Epithelial cell of esophagus (primary cell): ENCODE measurements at regions not wholly inside any gene's neighbourhood (a gene's known extent, or its start where the extent isn't known, plus 50 kb on each side); places are given as distances from the start of the nearest gene placed in this dataset.
"Not testable (repeated sequence)": the region's sequence is repeated elsewhere in the genome, so short reads cannot be mapped to it uniquely, and the experiment has no call there.

ENCODE experiments used
- DNase-seq: peaks from one replicate; pipeline ENCODE4 v3.0.0; 2010; ENCODE audit warnings: low read depth
- H3K4me3 ChIP-seq: 2 replicates; pipeline ENCODE4 v1.5.1; 2011; ENCODE audit warnings: mild to moderate bottlenecking, low read length, control low read depth
- TF ChIP-seq, protein P1 (sequence below): IDR thresholded peaks from 2 replicates; pipeline ENCODE4 v1.5.1; 2011; ENCODE audit warnings: low read depth, mild to moderate bottlenecking, low read length, control low read depth, inconsistent platforms; ENCODE audit not compliant: insufficient read depth; ENCODE audit errors: missing control alignments

DNA sequence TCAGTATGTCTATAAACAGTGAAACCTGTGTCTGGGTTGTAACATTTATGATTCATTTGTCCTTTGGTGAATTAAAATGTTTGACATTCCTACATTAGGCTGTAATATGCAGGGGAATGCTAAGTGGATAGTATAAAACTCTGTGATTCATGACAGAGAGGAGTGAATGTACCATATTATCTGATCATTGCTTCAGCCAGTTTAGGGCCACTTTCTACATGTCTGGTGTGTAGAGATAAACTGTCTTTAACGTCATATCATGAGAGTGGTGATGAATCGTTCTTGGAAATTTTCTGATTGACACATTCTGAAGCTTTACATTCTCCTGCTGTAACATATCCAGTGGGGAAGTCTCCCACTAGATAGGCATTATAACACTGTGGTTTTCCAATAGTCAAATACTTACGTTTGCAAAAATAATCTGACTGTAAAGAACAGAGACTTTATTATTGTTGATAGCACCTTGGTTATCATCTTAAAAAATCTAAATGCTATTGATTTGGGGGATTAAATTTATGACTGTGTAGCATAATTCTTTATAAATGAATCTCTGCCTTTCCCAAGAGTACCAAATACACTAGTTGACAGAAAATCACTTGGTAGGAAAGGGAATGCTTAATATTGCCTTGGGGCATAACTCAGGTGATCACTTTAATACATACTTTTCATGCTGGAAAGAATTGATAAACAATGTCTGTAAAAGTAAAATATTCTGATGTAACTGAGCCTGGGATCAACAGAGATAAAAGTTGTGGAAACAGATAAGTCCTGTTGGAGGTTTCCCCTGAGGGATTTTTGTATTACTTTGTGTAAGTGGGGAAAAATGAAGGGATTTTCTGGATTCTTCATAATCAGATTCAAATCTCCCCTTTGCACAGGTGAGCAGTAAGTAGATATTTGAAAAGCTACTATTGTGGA is 427.9 kb downstream of the JRKL start:
- TF ChIP-seq, protein P1, sequence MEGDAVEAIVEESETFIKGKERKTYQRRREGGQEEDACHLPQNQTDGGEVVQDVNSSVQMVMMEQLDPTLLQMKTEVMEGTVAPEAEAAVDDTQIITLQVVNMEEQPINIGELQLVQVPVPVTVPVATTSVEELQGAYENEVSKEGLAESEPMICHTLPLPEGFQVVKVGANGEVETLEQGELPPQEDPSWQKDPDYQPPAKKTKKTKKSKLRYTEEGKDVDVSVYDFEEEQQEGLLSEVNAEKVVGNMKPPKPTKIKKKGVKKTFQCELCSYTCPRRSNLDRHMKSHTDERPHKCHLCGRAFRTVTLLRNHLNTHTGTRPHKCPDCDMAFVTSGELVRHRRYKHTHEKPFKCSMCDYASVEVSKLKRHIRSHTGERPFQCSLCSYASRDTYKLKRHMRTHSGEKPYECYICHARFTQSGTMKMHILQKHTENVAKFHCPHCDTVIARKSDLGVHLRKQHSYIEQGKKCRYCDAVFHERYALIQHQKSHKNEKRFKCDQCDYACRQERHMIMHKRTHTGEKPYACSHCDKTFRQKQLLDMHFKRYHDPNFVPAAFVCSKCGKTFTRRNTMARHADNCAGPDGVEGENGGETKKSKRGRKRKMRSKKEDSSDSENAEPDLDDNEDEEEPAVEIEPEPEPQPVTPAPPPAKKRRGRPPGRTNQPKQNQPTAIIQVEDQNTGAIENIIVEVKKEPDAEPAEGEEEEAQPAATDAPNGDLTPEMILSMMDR = no peak
- no peak overlapping the region for H3K4me3 ChIP-seq
- DNase-seq = peak; percentile 76

DNA sequence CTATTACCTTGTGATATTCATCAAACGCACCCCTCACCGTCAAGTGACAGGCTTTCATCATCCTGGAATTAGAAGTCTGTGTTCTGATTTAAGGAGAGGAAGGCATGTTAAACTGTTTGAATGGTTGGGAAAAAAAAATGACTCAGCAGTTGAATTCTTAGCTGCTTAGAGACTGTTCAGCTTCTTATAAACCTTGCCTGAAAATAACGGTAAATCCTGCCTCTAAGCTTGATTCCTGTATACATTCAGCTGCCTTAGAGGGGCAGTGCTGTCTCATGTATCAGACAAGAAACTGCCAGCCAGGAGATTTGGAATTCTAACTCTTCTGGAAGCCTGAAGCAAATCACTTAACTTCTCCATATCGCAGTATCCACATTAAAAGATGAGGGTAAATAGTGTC is 437.4 kb downstream of the JRKL start:
- TF ChIP-seq, protein P1 = no peak
- DNase-seq = no peak
- H3K4me3 ChIP-seq = no peak overlapping the region

DNA sequence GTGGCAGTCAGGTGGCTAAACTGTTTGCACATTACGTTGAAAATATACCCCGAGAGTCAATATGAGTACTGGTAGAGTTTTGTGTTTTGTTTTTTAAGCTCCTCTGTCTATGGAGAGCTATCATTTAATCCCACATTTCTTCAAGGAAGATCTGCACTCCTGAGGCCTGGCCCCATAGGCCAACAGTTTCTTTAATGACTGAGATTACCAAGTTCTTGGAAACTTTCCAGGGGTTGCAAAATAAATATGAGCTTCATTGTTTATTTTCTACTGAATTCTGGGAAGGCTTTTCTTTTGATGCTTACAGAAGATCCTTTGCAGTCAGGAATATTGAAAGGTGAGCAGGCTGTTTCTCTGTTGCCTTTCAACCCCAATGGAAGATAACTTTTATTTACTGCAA is 452.0 kb downstream of the JRKL start:
- H3K4me3 ChIP-seq = no peak overlapping the region
- TF ChIP-seq, protein P1 = no peak
- peak; percentile 43 for DNase-seq

DNA sequence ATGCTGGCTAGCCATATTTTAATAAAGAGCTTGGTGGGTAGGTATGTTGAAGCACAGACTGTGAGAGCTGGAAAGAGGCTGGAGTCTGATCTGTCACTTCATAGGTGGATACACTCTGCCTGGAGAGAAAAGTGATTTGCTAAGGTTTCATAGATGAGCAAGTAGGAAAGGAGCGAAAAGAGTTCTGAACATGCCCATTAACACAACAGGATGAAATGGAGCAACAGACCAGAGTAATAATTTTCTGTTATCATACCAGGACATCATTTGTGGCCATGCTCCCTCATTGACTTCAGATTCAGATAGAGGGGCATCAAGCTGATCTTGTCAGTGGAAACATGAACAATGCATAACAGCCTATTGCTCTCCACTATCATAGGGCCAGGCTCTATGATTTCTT is 452.9 kb downstream of the JRKL start:
- no peak overlapping the region for H3K4me3 ChIP-seq
- TF ChIP-seq, protein P1 = no peak
- DNase-seq = no peak

DNA sequence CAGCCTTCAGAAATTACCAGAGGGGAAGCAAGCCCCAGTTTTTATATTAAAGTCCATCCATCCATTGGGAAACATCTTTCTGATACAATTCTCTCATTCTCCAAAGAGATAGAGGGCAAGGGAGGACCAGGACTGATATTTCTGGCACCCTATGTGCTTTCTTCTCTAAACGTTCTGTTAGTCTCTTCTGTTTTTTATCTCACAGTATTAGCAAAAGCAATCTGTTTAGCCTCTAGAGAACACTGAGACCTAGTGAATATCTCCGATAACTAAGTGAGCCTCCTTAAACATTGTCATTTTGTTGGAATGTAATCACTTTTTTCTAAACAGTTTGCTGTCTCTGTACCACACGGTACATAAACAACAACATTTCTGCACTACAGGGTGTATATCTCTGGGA is 464.6 kb downstream of the JRKL start:
- H3K4me3 ChIP-seq = no peak overlapping the region
- TF ChIP-seq, protein P1 = no peak

DNA sequence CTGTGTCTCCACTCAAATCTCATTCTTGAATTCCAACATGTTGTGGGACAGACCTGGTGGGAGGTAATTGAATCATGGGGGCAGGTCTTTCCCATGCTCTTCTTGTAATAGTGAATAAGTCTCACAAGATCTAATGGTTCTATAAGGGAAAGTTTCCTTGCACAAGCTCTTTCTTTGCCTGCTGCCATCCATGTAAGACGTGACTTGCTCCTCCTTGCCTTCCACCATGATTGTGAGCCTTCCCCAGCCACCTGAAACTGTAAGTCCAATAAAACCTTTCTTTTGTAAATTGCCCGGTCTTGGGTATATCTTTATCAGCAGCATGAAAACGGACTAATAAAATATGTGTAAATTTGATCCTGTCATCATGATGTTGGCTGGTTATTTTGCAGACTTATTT is 471.9 kb downstream of the JRKL start:
- DNase-seq, H3K4me3 ChIP-seq: not testable (repeated sequence)

More for the DNA sequence above, 464.6 kb downstream of the JRKL start:
- no peak for DNase-seq

DNA sequence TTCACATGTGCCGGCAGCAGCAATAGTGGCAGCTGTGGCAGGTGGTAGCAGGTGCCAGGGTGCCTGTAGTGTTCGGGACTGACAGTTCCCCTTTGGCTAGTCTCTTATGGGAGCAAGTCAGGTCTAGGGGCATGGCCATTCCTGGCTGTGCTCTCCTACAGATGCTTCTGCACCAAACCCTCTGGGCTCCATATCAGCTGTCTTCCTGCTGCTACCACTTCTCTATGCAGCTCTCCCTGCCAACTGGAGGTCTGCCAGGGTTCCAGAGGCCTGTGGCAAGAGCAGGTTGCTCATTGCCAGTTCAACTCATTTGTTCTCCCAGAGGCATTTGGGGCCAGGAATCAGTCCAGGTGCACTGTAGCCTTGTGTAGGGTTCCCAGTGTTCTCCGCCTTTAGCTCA is 473.7 kb downstream of the JRKL start:
- DNase-seq = no peak
- TF ChIP-seq, protein P1 = no peak
- no peak overlapping the region for H3K4me3 ChIP-seq
